ENCODE measurements at regions not wholly inside any gene's neighbourhood (a gene's known extent, or its start where the extent isn't known, plus 50 kb on each side); places are given as distances from the start of the nearest gene placed in this dataset.

DNA sequence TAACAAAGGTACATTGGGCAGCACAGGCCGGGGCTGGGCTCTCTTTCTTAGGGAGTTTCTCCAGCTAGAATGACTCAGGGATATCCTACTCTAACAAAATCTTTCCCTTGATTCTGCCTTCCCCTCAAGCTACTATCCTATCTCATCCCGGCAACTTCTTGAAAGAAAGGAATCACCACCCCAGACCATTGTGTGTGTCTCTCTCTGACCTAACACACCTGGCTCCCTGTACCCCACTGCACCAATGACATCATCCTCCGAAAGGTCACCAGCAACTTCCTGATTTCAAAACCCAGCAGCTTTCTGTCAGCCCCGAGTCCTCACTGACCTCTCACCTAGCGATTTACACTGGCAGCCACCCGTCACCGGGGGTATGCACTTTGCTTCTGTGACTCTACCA lies 72.1 kb upstream of the MAP4K4 start:
- TF ChIP-seq, protein P1, sequence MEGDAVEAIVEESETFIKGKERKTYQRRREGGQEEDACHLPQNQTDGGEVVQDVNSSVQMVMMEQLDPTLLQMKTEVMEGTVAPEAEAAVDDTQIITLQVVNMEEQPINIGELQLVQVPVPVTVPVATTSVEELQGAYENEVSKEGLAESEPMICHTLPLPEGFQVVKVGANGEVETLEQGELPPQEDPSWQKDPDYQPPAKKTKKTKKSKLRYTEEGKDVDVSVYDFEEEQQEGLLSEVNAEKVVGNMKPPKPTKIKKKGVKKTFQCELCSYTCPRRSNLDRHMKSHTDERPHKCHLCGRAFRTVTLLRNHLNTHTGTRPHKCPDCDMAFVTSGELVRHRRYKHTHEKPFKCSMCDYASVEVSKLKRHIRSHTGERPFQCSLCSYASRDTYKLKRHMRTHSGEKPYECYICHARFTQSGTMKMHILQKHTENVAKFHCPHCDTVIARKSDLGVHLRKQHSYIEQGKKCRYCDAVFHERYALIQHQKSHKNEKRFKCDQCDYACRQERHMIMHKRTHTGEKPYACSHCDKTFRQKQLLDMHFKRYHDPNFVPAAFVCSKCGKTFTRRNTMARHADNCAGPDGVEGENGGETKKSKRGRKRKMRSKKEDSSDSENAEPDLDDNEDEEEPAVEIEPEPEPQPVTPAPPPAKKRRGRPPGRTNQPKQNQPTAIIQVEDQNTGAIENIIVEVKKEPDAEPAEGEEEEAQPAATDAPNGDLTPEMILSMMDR (IDR thresholded peaks at IDR 0.05) = no peak
- TF ChIP-seq POLR2A (IDR thresholded peaks at IDR 0.05; ENCODE audit: low read depth) = no peak
- TF ChIP-seq EP300 (IDR thresholded peaks at IDR 0.05) = no peak
- TF ChIP-seq POLR2AphosphoS5 (IDR thresholded peaks at IDR 0.05) = no peak
